Transverse colon (tissue), 4 donors: ENCODE measurements at regions not wholly inside any gene's neighbourhood (a gene's known extent, or its start where the extent isn't known, plus 50 kb on each side); places are given as distances from the start of the nearest gene placed in this dataset.
A peak's percentile ranks its signal among the peaks of the same experiment; 100 is the strongest.

Experiments used
- DNase-seq: peaks from one replicate; pipeline ENCODE4 v3.0.0-alpha.2; 2019
- H3K27ac ChIP-seq, 4 donors: fragments of 200-600 bp; sonication (generic); 2 replicates each; pipeline ENCODE4 v1.5.1; 2016 to 2018; ENCODE audit warnings: inconsistent platforms in 4 of 4
- H3K27me3 ChIP-seq: fragments of 200-600 bp; sonication (generic); 2 replicates; pipeline ENCODE4 v1.5.1; 2017; ENCODE audit warnings: inconsistent platforms
- H3K36me3 ChIP-seq, 4 donors: fragments of 200-600 bp; sonication (generic); 2 replicates each; pipeline ENCODE4 v1.5.1; 2017 to 2019; ENCODE audit warnings: inconsistent platforms in 4 of 4
- H3K4me1 ChIP-seq, 4 donors: fragments of 200-600 bp; sonication (generic); 2 replicates each; pipeline ENCODE4 v1.5.1; 2017 to 2020; ENCODE audit warnings: inconsistent platforms in 4 of 4
- H3K4me3 ChIP-seq, 4 donors: fragments of 200-600 bp; sonication (generic); 1 replicate in 1 of 4; 2 replicates in 3 of 4; pipeline versions ENCODE4 v1.5.1 to v1.6.1; 2017 to 2019; ENCODE audit warnings: inconsistent platforms in 4 of 4
- H3K9me3 ChIP-seq, 2 donors: fragments of 200-600 bp; sonication (generic); 2 replicates each; pipeline ENCODE4 v1.5.1; 2017 to 2019; ENCODE audit warnings: inconsistent platforms in 2 of 2
- EP300 ChIP-seq: sonication (generic); formaldehyde crosslinking; IDR thresholded peaks from one replicate; pipeline ENCODE4 v1.6.1; 2017; ENCODE audit warnings: antibody characterized with exemption, low read depth
- POLR2A ChIP-seq: fragments of 450-650 bp; IDR thresholded peaks from one replicate; pipeline ENCODE4 v1.6.1; 2016; ENCODE audit warnings: antibody characterized with exemption, mild to moderate bottlenecking, moderate library complexity
- POLR2AphosphoS5 ChIP-seq, 3 donors: sonication (generic); formaldehyde crosslinking; IDR thresholded peaks; one replicate each; pipeline ENCODE4 v1.6.1; 2016; ENCODE audit warnings: antibody characterized with exemption in 3 of 3
- WGBS, 2 donors: methylation state at CpG; one replicate each; pipeline ENCODE4 v1.1.5; 2018; ENCODE audit warnings: low coverage in 1 of 2; 5-methylcytosine and 5-hydroxymethylcytosine counted together
- in situ Hi-C, 4 donors: fragments of 200-750 bp; cut with MboI; loops; one replicate each; pipeline versions ENCODE4 v1.15.0 to v1.15.1; 2017; ENCODE audit warnings: low sequenced_read_pairs in 3 of 4, low pct_ligation_motif_present in 1 of 4, low pct_unique_long_range_greater_than_20kb in 1 of 4
- intact Hi-C: fragments of 100-400 bp; cut with DNase I; formaldehyde crosslinking; loops from one replicate; pipeline ENCODE4 v1.15.1; 2023; ENCODE audit warnings: low total_unique reads
- TF ChIP-seq, protein P1 (sequence below), 5 experiments: fragments of 200-600 bp in 3 of 5; fragments of 450-650 bp in 2 of 5; sonication (generic) in 3 of 5; IDR thresholded peaks; 1 replicate in 2 of 5; 2 replicates in 3 of 5; pipeline ENCODE4 v1.5.1; 2016 to 2017; ENCODE audit warnings: antibody characterized with exemption in 5 of 5, inconsistent platforms in 3 of 5, mild to moderate bottlenecking in 2 of 5, moderate library complexity in 1 of 5

GRCh38 chr4:128353791-128354190 is 66.2 kb upstream of the PGRMC2 start:
- in situ Hi-C loops (no loop called here), intact Hi-C loops (no loop called here)
- H3K36me3 ChIP-seq = no peaks in the 10 kb centered on the region
- H3K9me3 ChIP-seq = no peaks in the 10 kb centered on the region
- H3K27me3 ChIP-seq = no peaks in the 10 kb centered on the region
- 80 to 92% methylated on average over 1 to 3 of the region's 3 CpGs for WGBS, 2 donors
- H3K4me3 ChIP-seq = no peak overlapping the region
- DNase-seq = no peak
- no peak for TF ChIP-seq POLR2A
- no peak for TF ChIP-seq EP300
- TF ChIP-seq, protein P1, sequence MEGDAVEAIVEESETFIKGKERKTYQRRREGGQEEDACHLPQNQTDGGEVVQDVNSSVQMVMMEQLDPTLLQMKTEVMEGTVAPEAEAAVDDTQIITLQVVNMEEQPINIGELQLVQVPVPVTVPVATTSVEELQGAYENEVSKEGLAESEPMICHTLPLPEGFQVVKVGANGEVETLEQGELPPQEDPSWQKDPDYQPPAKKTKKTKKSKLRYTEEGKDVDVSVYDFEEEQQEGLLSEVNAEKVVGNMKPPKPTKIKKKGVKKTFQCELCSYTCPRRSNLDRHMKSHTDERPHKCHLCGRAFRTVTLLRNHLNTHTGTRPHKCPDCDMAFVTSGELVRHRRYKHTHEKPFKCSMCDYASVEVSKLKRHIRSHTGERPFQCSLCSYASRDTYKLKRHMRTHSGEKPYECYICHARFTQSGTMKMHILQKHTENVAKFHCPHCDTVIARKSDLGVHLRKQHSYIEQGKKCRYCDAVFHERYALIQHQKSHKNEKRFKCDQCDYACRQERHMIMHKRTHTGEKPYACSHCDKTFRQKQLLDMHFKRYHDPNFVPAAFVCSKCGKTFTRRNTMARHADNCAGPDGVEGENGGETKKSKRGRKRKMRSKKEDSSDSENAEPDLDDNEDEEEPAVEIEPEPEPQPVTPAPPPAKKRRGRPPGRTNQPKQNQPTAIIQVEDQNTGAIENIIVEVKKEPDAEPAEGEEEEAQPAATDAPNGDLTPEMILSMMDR (IDR thresholded peaks at IDR 0.05) = no peak
- TF ChIP-seq POLR2AphosphoS5 (IDR thresholded peaks at IDR 0.05) = no peak
- no peak overlapping the region for H3K27ac ChIP-seq
- peaks cover 2 to 31% (median 20%) of the 10 kb centered on the region in 4 donors for H3K4me1 ChIP-seq

GRCh38 chr4:128351502-128351901 is 63.9 kb upstream of the PGRMC2 start:
- no peaks in the 10 kb centered on the region for H3K27me3 ChIP-seq
- TF ChIP-seq EP300 (no peak), POLR2A (no peak), POLR2AphosphoS5 (IDR thresholded peaks at IDR 0.05) (no peak)
- TF ChIP-seq, protein P1 (IDR thresholded peaks at IDR 0.05) = no peak
- 73% methylated on average over 1 of the region's 1 CpG; no CpG with 5 or more reads in 1 of the 2 donors for WGBS, 2 donors
- H3K27ac ChIP-seq = no peak overlapping the region
- peaks cover 2 to 16% (median 12%) of the 10 kb centered on the region in 4 donors for H3K4me1 ChIP-seq
- no peak overlapping the region for H3K4me3 ChIP-seq
- no peaks in the 10 kb centered on the region for H3K9me3 ChIP-seq
- in situ Hi-C loops (no loop called here), intact Hi-C loops (no loop called here)
- no peaks in the 10 kb centered on the region for H3K36me3 ChIP-seq
- DNase-seq = no peak

DNA sequence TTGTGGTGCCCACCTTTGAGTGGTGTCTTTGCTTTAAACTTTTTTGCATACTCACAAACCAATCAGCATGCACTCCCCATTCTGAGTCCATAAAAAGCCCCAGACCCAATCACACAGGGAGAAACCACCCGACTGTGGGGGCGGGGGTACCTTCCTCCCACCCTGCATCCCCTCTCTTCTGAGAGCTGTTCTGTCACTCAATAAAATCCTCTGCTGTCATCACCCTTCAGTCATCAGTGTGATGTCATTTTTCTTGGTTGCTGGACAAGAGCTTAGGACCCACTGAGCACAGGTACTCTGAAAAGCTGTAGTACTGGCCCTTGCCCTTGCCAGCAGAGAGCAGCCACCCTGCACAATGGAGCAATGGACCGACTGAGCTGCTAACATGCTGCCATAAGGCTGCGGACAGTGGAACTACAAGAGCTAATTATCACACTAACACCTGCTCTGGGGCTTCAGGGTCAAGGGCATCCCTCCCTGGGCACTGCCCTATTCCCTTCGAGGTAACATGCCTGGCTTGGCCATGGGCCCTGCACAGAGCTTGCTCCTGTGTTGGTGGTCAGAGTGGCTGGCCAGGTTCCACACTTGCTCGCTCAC is 62.9 kb upstream of the PGRMC2 start:
- no peak for DNase-seq
- Histone ChIP-seq H3K4me3 (no peak overlapping the region), H3K27me3 (no peaks in the 10 kb centered on the region), H3K36me3 (no peaks in the 10 kb centered on the region), H3K4me1 (peaks cover 2 to 15% (median 11%) of the 10 kb centered on the region in 4 donors), H3K27ac (no peak overlapping the region), H3K9me3 (no peaks in the 10 kb centered on the region)
- TF ChIP-seq POLR2A (no peak), POLR2AphosphoS5 (IDR thresholded peaks at IDR 0.05) (no peak), EP300 (no peak)
- TF ChIP-seq, protein P1 (IDR thresholded peaks at IDR 0.05) = no peak
- 94% methylated on average over 4 of the region's 6 CpGs; no CpG with 5 or more reads in 1 of the 2 donors for WGBS, 2 donors
- intact Hi-C loops (no loop called here), in situ Hi-C loops (no loop called here)

DNA sequence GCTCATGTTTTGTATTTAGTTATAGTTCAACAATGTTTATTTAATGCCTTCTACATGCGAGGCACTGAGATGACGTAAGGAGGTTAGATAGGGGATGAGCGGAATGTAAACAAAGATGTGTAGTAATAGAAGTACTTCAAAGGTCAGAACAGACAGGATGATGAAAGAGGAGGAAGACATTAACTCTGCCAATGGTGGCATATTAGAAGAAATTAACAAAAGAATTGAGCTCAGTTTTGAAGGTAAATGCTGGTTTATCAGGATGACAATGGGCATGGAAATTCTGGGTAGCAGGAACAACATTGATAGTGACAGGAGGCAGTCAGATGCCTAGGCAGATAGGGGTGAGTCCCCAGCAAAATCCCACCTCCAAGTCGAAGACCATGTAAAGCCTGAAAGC is 62.3 kb upstream of the PGRMC2 start:
- no peaks in the 10 kb centered on the region for H3K36me3 ChIP-seq
- H3K27me3 ChIP-seq = no peaks in the 10 kb centered on the region
- H3K4me1 ChIP-seq = peaks cover 1 to 10% (median 6%) of the 10 kb centered on the region in 4 donors
- no peak for DNase-seq
- H3K9me3 ChIP-seq = no peaks in the 10 kb centered on the region
- in situ Hi-C loops = no loop called here
- TF ChIP-seq POLR2AphosphoS5 (IDR thresholded peaks at IDR 0.05) = peak in 1 of 3 donors; percentile 40
- TF ChIP-seq EP300 = no peak
- intact Hi-C loops = no loop called here
- 78 to 80% methylated on average over 4 of the region's 4 CpGs for WGBS, 2 donors
- H3K4me3 ChIP-seq = no peak overlapping the region
- no peak overlapping the region for H3K27ac ChIP-seq
